SU-DHL-6 (cell line): ENCODE measurements at regions not wholly inside any gene's neighbourhood (a gene's known extent, or its start where the extent isn't known, plus 50 kb on each side); places are given as distances from the start of the nearest gene placed in this dataset.

Experiments used
- H2AFZ ChIP-seq: fragments of 200-600 bp; sonication (generic); 2 replicates; pipeline ENCODE4 v1.6.1; 2014; ENCODE audit warnings: low read depth, mild to moderate bottlenecking, moderate library complexity, mixed read lengths, antibody characterized with exemption, low read length; ENCODE audit not compliant: severe bottlenecking
- H3F3A ChIP-seq: fragments of 200-600 bp; shearing (Covaris generic); 2 replicates; pipeline ENCODE4 v1.6.0; 2016; ENCODE audit warnings: antibody characterized with exemption, mild to moderate bottlenecking; ENCODE audit not compliant: insufficient read depth
- H3K27ac ChIP-seq: fragments of 200-600 bp; sonication (generic); 2 replicates; pipeline ENCODE4 v1.5.1; 2016; ENCODE audit warnings: low read depth, mild to moderate bottlenecking, low read length, moderate library complexity, mixed read lengths
- H3K27me3 ChIP-seq: fragments of 200-600 bp; sonication (generic), shearing (Covaris generic); 2 replicates; pipeline ENCODE4 v1.6.0; 2014; ENCODE audit warnings: mild to moderate bottlenecking, low read length
- H3K36me3 ChIP-seq: fragments of 200-600 bp; sonication (generic); 2 replicates; pipeline ENCODE4 v1.6.1; 2014; ENCODE audit warnings: mild to moderate bottlenecking, low read length, mixed read lengths
- H3K4me2 ChIP-seq: fragments of 300-600, 200-600 bp; shearing (Covaris generic), sonication (generic); 2 replicates; pipeline ENCODE4 v1.6.0; 2014; ENCODE audit warnings: low read length, low read depth, mild to moderate bottlenecking; ENCODE audit not compliant: poor library complexity, severe bottlenecking
- H3K4me3 ChIP-seq: fragments of 200-600 bp; sonication (generic); 2 replicates; pipeline ENCODE4 v1.5.1; 2014; ENCODE audit warnings: antibody characterized with exemption, low read length, mild to moderate bottlenecking, mixed read lengths; ENCODE audit not compliant: insufficient read depth, poor library complexity, severe bottlenecking
- H3K79me2 ChIP-seq: fragments of 200-600 bp; sonication (generic); 2 replicates; pipeline ENCODE4 v1.6.1; 2014; ENCODE audit warnings: mild to moderate bottlenecking, low read length, moderate library complexity; ENCODE audit not compliant: insufficient read depth
- H3K9ac ChIP-seq: fragments of 200-600 bp; sonication (generic); 2 replicates; pipeline ENCODE4 v1.7.0; 2014; ENCODE audit warnings: mild to moderate bottlenecking, low read length
- H3K9me2 ChIP-seq: fragments of 200-600 bp; sonication (generic); replicated peaks from 2 replicates; pipeline ENCODE4 v1.6.1; 2014; ENCODE audit warnings: low read length; ENCODE audit not compliant: insufficient read depth
- H3K9me3 ChIP-seq: fragments of 200-600 bp; sonication (generic); 2 replicates; pipeline ENCODE4 v1.6.1; 2014; ENCODE audit warnings: low read length, mixed read lengths; ENCODE audit not compliant: insufficient read depth
- H4K20me1 ChIP-seq: fragments of 200-600 bp; sonication (generic); 2 replicates; pipeline ENCODE4 v1.6.1; 2014; ENCODE audit warnings: low read depth, mild to moderate bottlenecking, antibody characterized with exemption, low read length, moderate library complexity, mixed read lengths
- EZH2phosphoT487 ChIP-seq: fragments of 200-600 bp; sonication (generic), shearing (Covaris generic); conservative IDR thresholded peaks from 2 replicates; pipeline ENCODE4 v1.6.1; 2018; ENCODE audit warnings: mild to moderate bottlenecking, antibody characterized with exemption, low read length, moderate library complexity, mixed read lengths
- TF ChIP-seq, protein P1 (sequence below): fragments of 200-600 bp; sonication (generic); IDR thresholded peaks from one replicate; pipeline ENCODE4 v1.5.1; 2017; ENCODE audit warnings: antibody characterized with exemption, mild to moderate bottlenecking, low read length, moderate library complexity; ENCODE audit not compliant: insufficient read depth, poor library complexity, severe bottlenecking

DNA sequence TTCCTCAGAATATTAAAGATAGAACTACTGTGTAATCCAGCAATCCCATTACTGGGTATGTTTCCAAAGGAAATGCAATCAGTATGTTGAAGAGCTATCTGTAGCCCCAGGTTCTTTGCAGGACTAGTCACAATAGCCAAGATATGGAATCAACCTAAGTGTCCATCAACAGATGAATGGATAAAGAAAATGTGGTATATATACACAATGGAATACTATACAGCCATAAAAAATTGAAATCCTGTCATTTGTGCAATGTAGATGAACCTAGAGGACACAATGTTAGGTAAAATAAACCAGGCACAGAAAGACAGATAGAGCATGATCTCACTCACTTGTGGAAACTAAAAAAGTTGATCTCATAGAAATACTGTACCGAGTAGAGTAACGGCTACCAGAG lies 306.0 kb upstream of the MARCKS start:
- Histone ChIP-seq H3K4me3 (no peak overlapping the region), H3F3A (no peaks in the 10 kb centered on the region), H3K27ac (no peak overlapping the region), H2AFZ (no peak overlapping the region), H3K9me3 (no peaks in the 10 kb centered on the region), H3K9me2 (no peaks in the 10 kb centered on the region), H3K27me3 (no peaks in the 10 kb centered on the region), H3K36me3 (no peaks in the 10 kb centered on the region), H3K79me2 (no peaks in the 10 kb centered on the region), H3K9ac (no peak overlapping the region), H3K4me2 (no peak overlapping the region), H4K20me1 (no peaks in the 10 kb centered on the region)
- TF ChIP-seq EZH2phosphoT487, result no peak
- TF ChIP-seq, protein P1, sequence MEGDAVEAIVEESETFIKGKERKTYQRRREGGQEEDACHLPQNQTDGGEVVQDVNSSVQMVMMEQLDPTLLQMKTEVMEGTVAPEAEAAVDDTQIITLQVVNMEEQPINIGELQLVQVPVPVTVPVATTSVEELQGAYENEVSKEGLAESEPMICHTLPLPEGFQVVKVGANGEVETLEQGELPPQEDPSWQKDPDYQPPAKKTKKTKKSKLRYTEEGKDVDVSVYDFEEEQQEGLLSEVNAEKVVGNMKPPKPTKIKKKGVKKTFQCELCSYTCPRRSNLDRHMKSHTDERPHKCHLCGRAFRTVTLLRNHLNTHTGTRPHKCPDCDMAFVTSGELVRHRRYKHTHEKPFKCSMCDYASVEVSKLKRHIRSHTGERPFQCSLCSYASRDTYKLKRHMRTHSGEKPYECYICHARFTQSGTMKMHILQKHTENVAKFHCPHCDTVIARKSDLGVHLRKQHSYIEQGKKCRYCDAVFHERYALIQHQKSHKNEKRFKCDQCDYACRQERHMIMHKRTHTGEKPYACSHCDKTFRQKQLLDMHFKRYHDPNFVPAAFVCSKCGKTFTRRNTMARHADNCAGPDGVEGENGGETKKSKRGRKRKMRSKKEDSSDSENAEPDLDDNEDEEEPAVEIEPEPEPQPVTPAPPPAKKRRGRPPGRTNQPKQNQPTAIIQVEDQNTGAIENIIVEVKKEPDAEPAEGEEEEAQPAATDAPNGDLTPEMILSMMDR, result no peak

DNA sequence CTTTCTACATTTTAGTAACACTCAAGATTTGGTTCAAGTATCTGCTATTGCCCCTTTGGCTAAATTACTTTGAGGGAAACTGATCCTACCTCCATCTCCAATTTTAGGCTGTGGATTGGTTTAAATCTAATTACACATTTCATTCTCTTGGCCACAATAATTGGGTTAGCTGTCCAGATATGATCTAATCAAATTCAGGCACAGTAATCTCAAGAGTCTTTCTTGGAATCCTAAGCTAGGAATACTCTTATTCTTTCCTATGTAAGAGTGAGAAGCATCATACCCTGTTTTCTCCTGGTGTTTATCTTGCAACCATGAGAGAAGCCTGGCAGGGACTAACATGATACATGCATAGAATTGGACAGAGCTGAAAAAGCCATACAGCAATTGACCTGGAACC lies 300.4 kb upstream of the MARCKS start:
- Histone ChIP-seq H3K4me3 (no peak overlapping the region), H3K36me3 (no peaks in the 10 kb centered on the region), H3K79me2 (no peaks in the 10 kb centered on the region), H2AFZ (no peak overlapping the region), H3K27me3 (no peaks in the 10 kb centered on the region), H3K9me3 (no peaks in the 10 kb centered on the region), H3K9ac (no peak overlapping the region), H3F3A (no peaks in the 10 kb centered on the region), H3K4me2 (no peak overlapping the region), H3K9me2 (no peaks in the 10 kb centered on the region), H3K27ac (no peak overlapping the region), H4K20me1 (no peaks in the 10 kb centered on the region)
- TF ChIP-seq, protein P1, result no peak
- no peak for TF ChIP-seq EZH2phosphoT487

DNA sequence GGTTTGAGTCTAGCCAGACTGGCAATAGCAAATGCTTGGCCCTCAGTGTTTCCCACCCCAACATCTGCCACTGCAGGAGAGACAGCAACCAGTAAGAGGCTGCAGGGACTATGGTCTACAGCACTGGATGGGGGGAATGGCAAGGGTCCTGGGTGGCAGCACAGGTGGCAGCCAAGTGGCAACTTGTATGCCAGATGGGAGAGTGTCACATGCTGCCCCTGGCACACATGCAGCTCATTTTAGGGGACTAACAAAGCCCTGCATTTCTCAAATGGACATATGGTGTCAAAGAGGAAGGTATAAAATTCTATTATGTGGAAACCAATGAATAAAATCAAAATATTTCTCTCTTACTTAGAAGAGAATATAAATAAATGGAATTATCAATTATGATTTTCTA lies 298.7 kb upstream of the MARCKS start:
- no peaks in the 10 kb centered on the region for H3K79me2 ChIP-seq
- no peaks in the 10 kb centered on the region for H4K20me1 ChIP-seq
- TF ChIP-seq, protein P1, result no peak
- TF ChIP-seq EZH2phosphoT487, result no peak
- H2AFZ ChIP-seq, result no peak overlapping the region
- no peak overlapping the region for H3K27ac ChIP-seq
- H3K36me3 ChIP-seq, result no peaks in the 10 kb centered on the region
- H3K9me2 ChIP-seq, result no peaks in the 10 kb centered on the region
- no peaks in the 10 kb centered on the region for H3K27me3 ChIP-seq
- no peak overlapping the region for H3K4me3 ChIP-seq
- H3F3A ChIP-seq, result no peaks in the 10 kb centered on the region
- H3K9me3 ChIP-seq, result no peaks in the 10 kb centered on the region
- H3K9ac ChIP-seq, result no peak overlapping the region
- no peak overlapping the region for H3K4me2 ChIP-seq
